Osteoblast (primary cell): ENCODE measurements at regions not wholly inside any gene's neighbourhood (a gene's known extent, or its start where the extent isn't known, plus 50 kb on each side); places are given as distances from the start of the nearest gene placed in this dataset.

ENCODE experiments used
- DNase-seq: peaks from one replicate; pipeline ENCODE4 v3.0.0; 2011; ENCODE audit warnings: low spot score, mixed read lengths; ENCODE audit not compliant: insufficient read length; ENCODE audit errors: missing footprints
- H2AFZ ChIP-seq: 2 replicates; pipeline ENCODE4 v1.6.0; 2011; ENCODE audit warnings: mild to moderate bottlenecking, low read length
- H3K27ac ChIP-seq: 2 replicates; pipeline ENCODE4 v1.5.1; 2011; ENCODE audit warnings: mild to moderate bottlenecking, low read depth, low read length, moderate library complexity
- H3K27me3 ChIP-seq: 2 replicates; pipeline ENCODE4 v1.6.0; 2012; ENCODE audit warnings: mild to moderate bottlenecking, control low read depth, inconsistent platforms, low read length, moderate library complexity; ENCODE audit not compliant: insufficient read depth
- H3K36me3 ChIP-seq: 2 replicates; pipeline ENCODE4 v1.5.1; 2011; ENCODE audit warnings: mild to moderate bottlenecking, low read length, control low read depth, moderate library complexity; ENCODE audit not compliant: insufficient read depth
- H3K4me1 ChIP-seq: 2 replicates; pipeline ENCODE4 v1.5.1; 2011; ENCODE audit warnings: mild to moderate bottlenecking, low read length, control low read depth, moderate library complexity; ENCODE audit not compliant: insufficient read depth
- H3K4me2 ChIP-seq: 2 replicates; pipeline ENCODE4 v1.6.0; 2011; ENCODE audit warnings: mild to moderate bottlenecking, low read length; ENCODE audit not compliant: insufficient read depth
- H3K4me3 ChIP-seq: fragments of 200-600 bp; sonication (generic); 3 replicates; pipeline ENCODE4 v1.5.1; 2012; ENCODE audit warnings: mild to moderate bottlenecking, low read length, inconsistent platforms; ENCODE audit not compliant: insufficient read depth
- H3K79me2 ChIP-seq: 2 replicates; pipeline ENCODE4 v1.6.0; 2012; ENCODE audit warnings: mild to moderate bottlenecking, low read length, control low read depth, inconsistent platforms; ENCODE audit not compliant: insufficient read depth
- H3K9me3 ChIP-seq: 2 replicates; pipeline ENCODE4 v1.5.1; 2011; ENCODE audit warnings: low read depth, low read length, control low read depth
- H4K20me1 ChIP-seq: 2 replicates; pipeline ENCODE4 v1.6.0; 2012; ENCODE audit warnings: mild to moderate bottlenecking, low read length, control low read depth; ENCODE audit not compliant: insufficient read depth
- CTCF ChIP-seq: IDR thresholded peaks from 2 replicates; pipeline ENCODE4 v1.5.1; 2011; ENCODE audit warnings: mild to moderate bottlenecking, low read depth, low read length, moderate library complexity; ENCODE audit errors: extremely low read depth

GRCh38 chr17:53316988-53317387 is 505.7 kb upstream of the KIF2B start:
- no peaks in the 10 kb centered on the region for H3K4me1 ChIP-seq
- H2AFZ ChIP-seq, result no peak overlapping the region
- no peak overlapping the region for H3K4me3 ChIP-seq
- DNase-seq, result no peak
- TF ChIP-seq CTCF, result no peak
- no peaks in the 10 kb centered on the region for H3K27me3 ChIP-seq
- H3K27ac ChIP-seq, result no peak overlapping the region
- no peaks in the 10 kb centered on the region for H3K9me3 ChIP-seq
- H3K79me2 ChIP-seq, result no peaks in the 10 kb centered on the region
- no peaks in the 10 kb centered on the region for H3K36me3 ChIP-seq
- no peak overlapping the region for H3K4me2 ChIP-seq
- no peaks in the 10 kb centered on the region for H4K20me1 ChIP-seq

GRCh38 chr17:53316073-53316472 is 506.7 kb upstream of the KIF2B start:
- Histone ChIP-seq H3K27ac (no peak overlapping the region), H3K4me1 (no peaks in the 10 kb centered on the region), H3K4me3 (no peak overlapping the region), H3K27me3 (no peaks in the 10 kb centered on the region), H3K36me3 (no peaks in the 10 kb centered on the region), H3K9me3 (no peaks in the 10 kb centered on the region), H4K20me1 (no peaks in the 10 kb centered on the region), H2AFZ (no peak overlapping the region), H3K79me2 (no peaks in the 10 kb centered on the region), H3K4me2 (no peak overlapping the region)
- DNase-seq, result no peak
- no peak for TF ChIP-seq CTCF

GRCh38 chr17:53314521-53314920 is 508.2 kb upstream of the KIF2B start:
- H3K27me3 ChIP-seq, result no peaks in the 10 kb centered on the region
- no peaks in the 10 kb centered on the region for H3K4me1 ChIP-seq
- H3K36me3 ChIP-seq, result no peaks in the 10 kb centered on the region
- no peak for TF ChIP-seq CTCF
- no peak overlapping the region for H3K4me2 ChIP-seq
- DNase-seq, result no peak
- no peaks in the 10 kb centered on the region for H3K9me3 ChIP-seq
- no peak overlapping the region for H3K27ac ChIP-seq
- no peak overlapping the region for H2AFZ ChIP-seq
- H3K79me2 ChIP-seq, result no peaks in the 10 kb centered on the region
- no peaks in the 10 kb centered on the region for H4K20me1 ChIP-seq
- H3K4me3 ChIP-seq, result no peak overlapping the region

GRCh38 chr17:53313746-53314145 is 509.0 kb upstream of the KIF2B start:
- H3K9me3 ChIP-seq, result no peaks in the 10 kb centered on the region
- DNase-seq, result no peak

More at GRCh38 chr17:53313746-53314145, 509.0 kb upstream of the KIF2B start:
- no peaks in the 10 kb centered on the region for H3K27me3 ChIP-seq
- no peak for TF ChIP-seq CTCF
- H2AFZ ChIP-seq, result no peak overlapping the region
- no peaks in the 10 kb centered on the region for H3K79me2 ChIP-seq
- no peak overlapping the region for H3K4me3 ChIP-seq
- no peak overlapping the region for H3K4me2 ChIP-seq
- no peaks in the 10 kb centered on the region for H4K20me1 ChIP-seq
- H3K4me1 ChIP-seq, result no peaks in the 10 kb centered on the region
- H3K27ac ChIP-seq, result no peak overlapping the region
- H3K36me3 ChIP-seq, result no peaks in the 10 kb centered on the region
